ENCODE measurements at regions not wholly inside any gene's neighbourhood (a gene's known extent, or its start where the extent isn't known, plus 50 kb on each side); places are given as distances from the start of the nearest gene placed in this dataset.
"Not testable (repeated sequence)": the region's sequence is repeated elsewhere in the genome, so short reads cannot be mapped to it uniquely, and the experiment has no call there.

GRCh38 chr18:78822949-78823285 is 156.7 kb upstream of the SALL3 start:
- 90% methylated on average over 11 to 15 of the region's 15 CpGs for WGBS, 2 experiments (ENCODE audit: insufficient coverage in 2 of 2)

GRCh38 chr18:78825168-78825567 is 154.4 kb upstream of the SALL3 start:
- H3K27ac ChIP-seq (ENCODE audit: low read depth, low read length, severe bottlenecking), result no peak overlapping the region
- peaks cover 4% of the 10 kb centered on the region for H3K9me3 ChIP-seq (ENCODE audit: control insufficient read depth, low read length)
- WGBS, 2 experiments (ENCODE audit: insufficient coverage in 2 of 2), result 83% methylated on average over 2 of the region's 6 CpGs; no CpG with 5 or more reads in 1 of the 2 experiments
- no peaks in the 10 kb centered on the region for H3K36me3 ChIP-seq (ENCODE audit: control insufficient read depth, insufficient read depth, low read length)
- no peaks in the 10 kb centered on the region for H3K4me1 ChIP-seq (ENCODE audit: control insufficient read depth, insufficient read depth, low read length, poor library complexity, severe bottlenecking)
- H3K4me3 ChIP-seq (ENCODE audit: extremely low read depth, insufficient read depth, low read length, poor library complexity, severe bottlenecking), result no peak overlapping the region

More at GRCh38 chr18:78822949-78823285, 156.7 kb upstream of the SALL3 start:
- H3K36me3 ChIP-seq (ENCODE audit: control insufficient read depth, insufficient read depth, low read length), result no peaks in the 10 kb centered on the region
- H3K9me3 ChIP-seq (ENCODE audit: control insufficient read depth, low read length), result peaks cover 4% of the 10 kb centered on the region
- no peaks in the 10 kb centered on the region for H3K4me1 ChIP-seq (ENCODE audit: control insufficient read depth, insufficient read depth, low read length, poor library complexity, severe bottlenecking)
- H3K27ac ChIP-seq (ENCODE audit: low read depth, low read length, severe bottlenecking), result no peak overlapping the region
- no peak overlapping the region for H3K4me3 ChIP-seq (ENCODE audit: extremely low read depth, insufficient read depth, low read length, poor library complexity, severe bottlenecking)

GRCh38 chr18:78826631-78827030 is 153.0 kb upstream of the SALL3 start:
- WGBS, 2 experiments (ENCODE audit: insufficient coverage in 2 of 2), result 81 to 94% methylated on average over 2 to 4 of the region's 4 CpGs
- Histone ChIP-seq H3K27ac (ENCODE audit: low read depth, low read length, severe bottlenecking) (no peak overlapping the region), H3K4me1 (ENCODE audit: control insufficient read depth, insufficient read depth, low read length, poor library complexity, severe bottlenecking) (no peaks in the 10 kb centered on the region), H3K36me3 (ENCODE audit: control insufficient read depth, insufficient read depth, low read length) (no peaks in the 10 kb centered on the region), H3K4me3 (ENCODE audit: extremely low read depth, insufficient read depth, low read length, poor library complexity, severe bottlenecking) (no peak overlapping the region), H3K9me3 (ENCODE audit: control insufficient read depth, low read length) (peaks cover 4% of the 10 kb centered on the region)

- Histone ChIP-seq H3K4me3 (ENCODE audit: extremely low read depth, insufficient read depth, low read length, poor library complexity, severe bottlenecking) (no peak overlapping the region), H3K9me3 (ENCODE audit: control insufficient read depth, low read length) (peaks cover 4% of the 10 kb centered on the region), H3K36me3 (ENCODE audit: control insufficient read depth, insufficient read depth, low read length) (no peaks in the 10 kb centered on the region), H3K4me1 (ENCODE audit: control insufficient read depth, insufficient read depth, low read length, poor library complexity, severe bottlenecking) (no peaks in the 10 kb centered on the region), H3K27ac (ENCODE audit: low read depth, low read length, severe bottlenecking) (no peak overlapping the region)
- WGBS, 2 experiments (ENCODE audit: insufficient coverage in 2 of 2), result 94 to 96% methylated on average over 8 of the region's 10 CpGs
These were observed 152.5 kb upstream of the SALL3 start for GRCh38 chr18:78827141-78827540.

- WGBS, 2 experiments (ENCODE audit: insufficient coverage in 2 of 2), result 81% methylated on average over 3 of the region's 3 CpGs; no CpG with 5 or more reads in 1 of the 2 experiments
- Histone ChIP-seq H3K4me3 (ENCODE audit: extremely low read depth, insufficient read depth, low read length, poor library complexity, severe bottlenecking) (no peak overlapping the region), H3K27ac (ENCODE audit: low read depth, low read length, severe bottlenecking) (no peak overlapping the region), H3K4me1 (ENCODE audit: control insufficient read depth, insufficient read depth, low read length, poor library complexity, severe bottlenecking) (no peaks in the 10 kb centered on the region), H3K36me3 (ENCODE audit: control insufficient read depth, insufficient read depth, low read length) (no peaks in the 10 kb centered on the region), H3K9me3 (ENCODE audit: control insufficient read depth, low read length) (peaks cover 4% of the 10 kb centered on the region)
These were observed 151.5 kb upstream of the SALL3 start for GRCh38 chr18:78828131-78828530.

- WGBS, 2 experiments (ENCODE audit: insufficient coverage in 2 of 2), result 85 to 88% methylated on average over 15 to 16 of the region's 16 CpGs
- not testable (repeated sequence) for H3K27ac ChIP-seq (ENCODE audit: low read depth, low read length, severe bottlenecking); H3K36me3 ChIP-seq (ENCODE audit: control insufficient read depth, insufficient read depth, low read length); H3K4me1 ChIP-seq (ENCODE audit: control insufficient read depth, insufficient read depth, low read length, poor library complexity, severe bottlenecking); H3K9me3 ChIP-seq (ENCODE audit: control insufficient read depth, low read length); H3K4me3 ChIP-seq (ENCODE audit: extremely low read depth, insufficient read depth, low read length, poor library complexity, severe bottlenecking)
These were observed 150.6 kb upstream of the SALL3 start for GRCh38 chr18:78829026-78829425.

GRCh38 chr18:78830161-78830560 is 149.5 kb upstream of the SALL3 start:
- Histone ChIP-seq H3K4me3 (ENCODE audit: extremely low read depth, insufficient read depth, low read length, poor library complexity, severe bottlenecking) (no peak overlapping the region), H3K4me1 (ENCODE audit: control insufficient read depth, insufficient read depth, low read length, poor library complexity, severe bottlenecking) (no peaks in the 10 kb centered on the region), H3K27ac (ENCODE audit: low read depth, low read length, severe bottlenecking) (no peak overlapping the region), H3K36me3 (ENCODE audit: control insufficient read depth, insufficient read depth, low read length) (no peaks in the 10 kb centered on the region), H3K9me3 (ENCODE audit: control insufficient read depth, low read length) (no peaks in the 10 kb centered on the region)
- WGBS, 2 experiments (ENCODE audit: insufficient coverage in 2 of 2), result 90% methylated on average over 5 to 7 of the region's 10 CpGs

- Histone ChIP-seq H3K27ac (ENCODE audit: low read depth, low read length, severe bottlenecking) (no peak overlapping the region), H3K4me1 (ENCODE audit: control insufficient read depth, insufficient read depth, low read length, poor library complexity, severe bottlenecking) (no peaks in the 10 kb centered on the region), H3K36me3 (ENCODE audit: control insufficient read depth, insufficient read depth, low read length) (no peaks in the 10 kb centered on the region), H3K4me3 (ENCODE audit: extremely low read depth, insufficient read depth, low read length, poor library complexity, severe bottlenecking) (no peak overlapping the region), H3K9me3 (ENCODE audit: control insufficient read depth, low read length) (no peaks in the 10 kb centered on the region)
- whole genome bisulfite sequencing, 2 experiments (ENCODE audit: insufficient coverage in 2 of 2), result 87 to 92% methylated on average over 9 of the region's 11 CpGs
These were observed 148.8 kb upstream of the SALL3 start for GRCh38 chr18:78830826-78831225.

GRCh38 chr18:78831603-78832002 is 148.0 kb upstream of the SALL3 start:
- no peak overlapping the region for H3K27ac ChIP-seq (ENCODE audit: low read depth, low read length, severe bottlenecking)
- H3K4me3 ChIP-seq (ENCODE audit: extremely low read depth, insufficient read depth, low read length, poor library complexity, severe bottlenecking), result no peak overlapping the region
- 69 to 82% methylated on average over 3 of the region's 3 CpGs for WGBS, 2 experiments (ENCODE audit: insufficient coverage in 2 of 2)
- H3K4me1 ChIP-seq (ENCODE audit: control insufficient read depth, insufficient read depth, low read length, poor library complexity, severe bottlenecking), result no peaks in the 10 kb centered on the region
- H3K36me3 ChIP-seq (ENCODE audit: control insufficient read depth, insufficient read depth, low read length), result no peaks in the 10 kb centered on the region
- H3K9me3 ChIP-seq (ENCODE audit: control insufficient read depth, low read length), result no peaks in the 10 kb centered on the region

GRCh38 chr18:78833833-78834232 is 145.8 kb upstream of the SALL3 start:
- no peaks in the 10 kb centered on the region for H3K36me3 ChIP-seq (ENCODE audit: control insufficient read depth, insufficient read depth, low read length)
- no peak overlapping the region for H3K4me3 ChIP-seq (ENCODE audit: extremely low read depth, insufficient read depth, low read length, poor library complexity, severe bottlenecking)
- H3K4me1 ChIP-seq (ENCODE audit: control insufficient read depth, insufficient read depth, low read length, poor library complexity, severe bottlenecking), result no peaks in the 10 kb centered on the region
- WGBS, 2 experiments (ENCODE audit: insufficient coverage in 2 of 2), result 86 to 87% methylated on average over 9 to 11 of the region's 11 CpGs
- H3K9me3 ChIP-seq (ENCODE audit: control insufficient read depth, low read length), result no peaks in the 10 kb centered on the region
- H3K27ac ChIP-seq (ENCODE audit: low read depth, low read length, severe bottlenecking), result no peak overlapping the region

- H3K27ac ChIP-seq (ENCODE audit: low read depth, low read length, severe bottlenecking), result no peak overlapping the region
- 60% methylated on average over 3 of the region's 6 CpGs; no CpG with 5 or more reads in 1 of the 2 experiments for WGBS, 2 experiments (ENCODE audit: insufficient coverage in 2 of 2)
- H3K4me1 ChIP-seq (ENCODE audit: control insufficient read depth, insufficient read depth, low read length, poor library complexity, severe bottlenecking), result no peaks in the 10 kb centered on the region
- H3K36me3 ChIP-seq (ENCODE audit: control insufficient read depth, insufficient read depth, low read length), result no peaks in the 10 kb centered on the region
- no peak overlapping the region for H3K4me3 ChIP-seq (ENCODE audit: extremely low read depth, insufficient read depth, low read length, poor library complexity, severe bottlenecking)
- H3K9me3 ChIP-seq (ENCODE audit: control insufficient read depth, low read length), result no peaks in the 10 kb centered on the region
These were observed 142.8 kb upstream of the SALL3 start for GRCh38 chr18:78836838-78837237.

Data from mesodermal cell (in vitro differentiated cells).